ENCODE measurements at regions not wholly inside any gene's neighbourhood (a gene's known extent, or its start where the extent isn't known, plus 50 kb on each side); places are given as distances from the start of the nearest gene placed in this dataset.

DNA sequence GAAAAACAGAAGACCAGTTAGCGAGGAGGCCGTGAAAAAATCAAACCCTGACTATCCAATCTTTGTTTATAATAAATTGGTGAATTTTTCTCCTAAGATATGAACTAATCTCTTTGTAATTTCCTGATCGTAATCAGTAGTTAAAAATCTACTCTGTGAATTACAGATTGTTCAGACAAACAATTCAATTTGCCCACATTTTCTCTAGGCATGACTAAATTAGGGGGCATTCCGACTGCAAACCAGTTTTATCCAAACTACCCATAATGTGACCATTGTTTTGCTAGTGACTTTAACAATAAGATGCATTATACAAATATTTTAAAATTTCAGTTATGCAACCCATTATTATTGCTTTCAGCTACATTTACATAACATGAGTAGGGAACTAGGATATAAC, 546.9 kb upstream of the ADAMTS5 start:
- DNase-seq (ENCODE audit: low read depth, low spot score): peak; percentile 60

DNA sequence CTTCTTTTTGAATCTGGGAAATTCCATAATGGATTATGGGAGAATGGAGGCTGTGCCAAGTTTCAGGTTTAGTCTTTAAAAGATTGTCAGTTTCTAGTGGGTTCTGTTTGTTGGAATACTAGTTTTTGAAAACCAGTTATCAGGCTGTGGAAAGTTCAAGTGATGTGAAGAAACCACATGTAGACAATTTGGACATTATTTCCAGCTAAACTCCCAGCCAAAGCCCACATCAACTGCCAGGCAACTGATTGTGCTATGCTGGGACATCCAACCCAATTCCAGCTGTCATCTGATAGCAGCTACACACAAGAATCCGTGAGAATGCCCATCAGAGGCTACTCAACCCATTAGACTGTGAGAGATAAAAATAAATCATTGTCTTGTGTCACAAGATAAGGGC, 546.1 kb upstream of the ADAMTS5 start:
- in situ Hi-C loops (cut with HindIII; ENCODE audit: low pct_unique_long_range_greater_than_20kb, low sequenced_read_pairs): no loop called here
- peak; percentile 67 for DNase-seq (ENCODE audit: low read depth, low spot score)

More for the DNA sequence above, 546.9 kb upstream of the ADAMTS5 start:
- in situ Hi-C loops (cut with HindIII; ENCODE audit: low pct_unique_long_range_greater_than_20kb, low sequenced_read_pairs): no loop called here

DNA sequence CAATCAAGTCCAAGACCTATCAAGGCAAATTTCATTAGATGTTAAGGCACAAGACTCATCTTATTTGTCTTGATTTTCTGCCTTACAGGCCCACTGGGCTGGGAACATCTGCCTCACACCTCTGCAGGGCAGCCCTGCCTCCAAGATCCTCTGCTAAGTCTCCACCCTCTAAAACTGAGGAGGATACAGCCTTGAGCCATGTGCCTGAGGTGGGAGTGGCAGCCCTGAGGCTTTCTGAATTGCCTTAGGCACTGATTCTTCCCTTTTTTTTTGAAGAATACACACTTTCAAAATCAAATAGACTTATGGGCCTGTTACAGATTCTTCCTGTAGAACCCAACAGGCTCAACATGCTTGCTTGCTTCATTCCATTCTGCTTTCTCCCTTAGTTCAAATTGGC, 544.3 kb upstream of the ADAMTS5 start:
- in situ Hi-C loops (cut with HindIII; ENCODE audit: low pct_unique_long_range_greater_than_20kb, low sequenced_read_pairs): no loop called here
- no peak for DNase-seq (ENCODE audit: low read depth, low spot score)

DNA sequence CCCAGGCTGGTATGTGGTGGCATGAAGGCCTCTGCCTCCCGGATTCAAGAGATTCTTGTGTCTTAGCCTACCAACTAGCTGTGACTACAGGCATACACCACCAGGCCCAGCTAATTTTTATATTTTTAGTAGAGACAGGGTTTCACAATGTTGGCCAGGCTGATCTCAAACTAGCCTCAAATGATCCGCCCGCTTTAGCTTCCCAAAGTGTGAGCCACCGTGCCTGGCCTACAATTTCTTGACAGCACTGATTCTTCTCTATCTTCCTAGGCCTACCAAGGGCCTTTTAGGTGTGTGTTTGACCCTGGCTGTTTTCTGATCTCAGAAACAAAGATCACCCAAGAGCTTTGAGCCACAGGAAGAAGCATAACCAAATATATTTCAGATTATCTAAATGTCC, 540.8 kb upstream of the ADAMTS5 start:
- no peak for DNase-seq (ENCODE audit: low read depth, low spot score)
- in situ Hi-C loops (cut with HindIII; ENCODE audit: low pct_unique_long_range_greater_than_20kb, low sequenced_read_pairs): no loop called here

DNA sequence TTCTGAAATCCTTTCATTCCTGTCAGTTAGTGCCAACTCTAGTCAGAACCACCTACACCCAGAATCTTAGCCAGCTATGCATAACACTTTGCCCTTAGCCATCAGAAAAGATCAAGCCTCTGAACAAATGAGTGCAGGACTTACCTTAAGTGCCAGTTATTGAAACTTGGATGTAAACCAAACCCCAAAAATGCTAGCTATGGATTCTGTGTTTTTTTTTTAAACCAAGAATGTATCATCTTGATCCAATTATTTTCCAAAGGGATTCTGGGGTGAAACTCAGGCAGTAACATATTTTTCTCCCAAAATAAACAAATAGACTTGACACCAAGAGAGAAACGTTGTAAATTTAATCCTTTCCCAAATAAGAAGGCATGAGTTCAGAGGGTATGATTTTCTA, 538.6 kb upstream of the ADAMTS5 start:
- DNase-seq (ENCODE audit: low read depth, low spot score): no peak
- in situ Hi-C loops (cut with HindIII; ENCODE audit: low pct_unique_long_range_greater_than_20kb, low sequenced_read_pairs): no loop called here

DNA sequence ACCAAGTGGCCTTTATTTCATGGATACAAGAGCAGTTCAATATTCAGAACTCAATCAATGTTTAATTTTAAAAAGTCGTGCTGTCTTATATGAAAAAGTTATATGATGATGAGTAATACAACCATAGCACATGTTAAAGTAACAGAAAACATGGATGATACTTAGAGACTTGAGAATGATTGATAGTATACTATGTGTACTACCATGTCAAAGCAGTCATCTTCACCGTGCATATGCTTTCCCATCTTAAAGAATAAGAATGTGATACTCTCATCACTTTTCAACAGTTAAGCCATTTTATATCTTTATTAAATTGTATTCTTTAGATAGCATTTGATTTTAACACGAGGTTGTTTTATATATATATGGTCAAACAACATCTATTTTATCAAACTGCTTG, 535.9 kb upstream of the ADAMTS5 start:
- no peak for DNase-seq (ENCODE audit: low read depth, low spot score)

DNA sequence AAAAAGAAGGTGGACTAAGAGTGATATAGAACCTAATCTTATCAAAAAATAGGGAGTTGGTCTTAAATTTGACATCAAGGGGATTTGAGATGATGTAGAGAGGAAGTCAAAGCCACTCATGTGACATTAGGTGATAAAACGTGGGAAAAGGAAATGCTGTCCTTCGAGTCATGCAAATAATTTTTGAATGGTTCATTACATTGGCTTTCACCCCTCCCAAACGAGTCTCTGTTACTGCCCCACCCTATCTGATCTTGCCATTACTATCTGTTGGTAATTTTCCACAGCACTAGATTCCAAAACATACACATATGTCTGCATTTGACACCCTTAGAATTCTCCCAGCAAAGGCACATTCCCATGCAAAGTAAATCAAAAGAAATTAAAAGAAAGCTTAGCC, 531.1 kb upstream of the ADAMTS5 start:
- in situ Hi-C loops (cut with HindIII; ENCODE audit: low pct_unique_long_range_greater_than_20kb, low sequenced_read_pairs): no loop called here
- DNase-seq (ENCODE audit: low read depth, low spot score): no peak

More for the DNA sequence above, 535.9 kb upstream of the ADAMTS5 start:
- in situ Hi-C loops (cut with HindIII; ENCODE audit: low pct_unique_long_range_greater_than_20kb, low sequenced_read_pairs): no loop called here

DNA sequence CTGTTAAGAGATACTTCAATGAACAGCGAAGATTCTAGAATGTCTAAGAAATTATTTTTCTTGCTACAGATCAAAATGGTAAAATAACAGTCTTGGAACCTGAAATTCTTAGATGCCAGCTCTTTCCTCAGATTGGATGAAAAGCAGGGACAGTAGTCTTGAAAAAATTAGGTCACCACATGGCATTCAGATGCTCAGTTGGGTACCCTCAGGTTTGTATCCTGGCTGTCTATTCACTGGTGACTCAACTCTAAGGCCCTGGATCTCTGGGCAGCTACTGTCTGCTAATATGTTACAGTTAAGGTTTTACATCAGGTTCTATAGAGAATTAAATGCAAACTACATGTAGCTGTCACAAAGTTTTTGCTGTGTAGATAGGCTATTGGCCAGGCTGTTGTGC, 528.9 kb upstream of the ADAMTS5 start:
- in situ Hi-C loops (cut with HindIII; ENCODE audit: low pct_unique_long_range_greater_than_20kb, low sequenced_read_pairs): no loop called here
- no peak for DNase-seq (ENCODE audit: low read depth, low spot score)

DNA sequence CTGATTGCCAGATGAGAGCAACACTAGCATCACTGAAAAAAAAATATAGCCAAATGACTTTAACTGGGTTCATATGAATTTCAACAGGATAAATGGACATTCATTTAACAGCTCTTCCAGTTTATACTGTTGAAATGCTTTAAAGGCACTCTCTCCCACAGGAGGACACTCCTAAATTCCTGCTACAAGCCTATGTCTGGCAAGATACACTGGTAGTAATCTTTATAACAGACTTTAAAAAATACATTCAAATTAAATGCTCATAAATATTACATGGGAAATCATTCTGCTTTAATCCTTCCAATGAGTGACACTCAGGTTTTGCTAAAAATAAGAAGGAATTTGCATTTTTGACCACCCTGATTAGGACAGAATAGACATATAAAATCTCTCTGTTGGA, 526.7 kb upstream of the ADAMTS5 start:
- DNase-seq (ENCODE audit: low read depth, low spot score): no peak
- in situ Hi-C loops (cut with HindIII; ENCODE audit: low pct_unique_long_range_greater_than_20kb, low sequenced_read_pairs): no loop called here

DNA sequence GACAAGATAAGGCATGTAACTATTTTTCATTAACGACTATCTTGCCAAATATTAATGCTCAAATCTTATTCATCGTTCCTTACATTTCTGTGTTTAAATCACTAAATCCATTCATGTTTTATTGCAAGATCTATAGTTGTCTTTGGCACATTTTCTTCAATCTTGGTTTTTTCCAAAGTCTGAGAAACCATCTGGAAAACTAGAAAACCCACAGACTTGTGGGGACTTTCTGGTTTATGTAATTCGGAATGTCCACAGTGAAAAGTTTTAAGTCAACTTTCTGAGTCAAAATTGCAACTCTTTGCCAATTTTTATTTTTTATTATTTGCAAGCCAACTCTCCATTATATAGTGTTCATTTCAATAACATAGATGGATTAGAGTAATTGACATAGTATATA, 520.8 kb upstream of the ADAMTS5 start:
- no peak for DNase-seq (ENCODE audit: low read depth, low spot score)
- in situ Hi-C loops (cut with HindIII; ENCODE audit: low pct_unique_long_range_greater_than_20kb, low sequenced_read_pairs): no loop called here

DNA sequence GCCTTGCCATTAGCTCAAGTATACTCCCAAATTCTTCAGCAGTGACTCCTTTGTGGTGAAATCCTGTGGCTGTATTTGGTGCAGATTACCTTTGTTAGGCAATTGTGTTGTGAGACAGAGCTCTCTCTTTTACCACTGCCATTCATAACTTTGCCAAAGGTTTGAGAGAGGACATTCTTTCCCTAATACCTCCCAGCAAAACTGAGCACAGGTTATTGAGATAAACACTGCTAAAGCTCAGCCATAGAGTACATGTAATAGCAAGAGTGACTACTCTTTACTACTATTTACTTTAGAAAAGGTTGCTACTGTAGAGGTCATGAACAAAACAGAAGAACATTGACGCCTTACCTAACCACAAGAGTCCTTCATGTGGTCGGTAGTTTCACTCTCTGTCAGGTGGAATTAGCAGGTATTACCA, 514.0 kb upstream of the ADAMTS5 start:
- DNase-seq (ENCODE audit: low read depth, low spot score): no peak
- in situ Hi-C loops (cut with HindIII; ENCODE audit: low pct_unique_long_range_greater_than_20kb, low sequenced_read_pairs): no loop called here

DNA sequence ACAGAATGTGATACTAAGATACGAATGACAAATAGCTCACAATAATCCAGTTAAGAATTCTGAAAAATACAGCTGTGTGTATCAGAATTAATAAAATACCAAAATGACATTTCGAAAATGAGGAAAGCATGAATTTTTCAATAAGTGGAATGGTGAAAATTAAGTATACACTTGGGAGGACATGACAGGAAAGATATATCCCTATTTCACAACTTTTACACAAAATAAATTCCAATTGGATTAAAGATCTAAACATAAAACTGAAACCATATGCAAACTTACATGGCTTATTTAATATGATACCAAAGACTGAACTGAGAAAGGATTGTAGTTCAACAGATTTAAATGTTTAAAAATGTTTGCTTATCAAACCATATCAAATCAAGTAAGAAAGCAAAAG, 510.4 kb upstream of the ADAMTS5 start:
- no peak for DNase-seq (ENCODE audit: low read depth, low spot score)
- in situ Hi-C loops (cut with HindIII; ENCODE audit: low pct_unique_long_range_greater_than_20kb, low sequenced_read_pairs): no loop called here

DNA sequence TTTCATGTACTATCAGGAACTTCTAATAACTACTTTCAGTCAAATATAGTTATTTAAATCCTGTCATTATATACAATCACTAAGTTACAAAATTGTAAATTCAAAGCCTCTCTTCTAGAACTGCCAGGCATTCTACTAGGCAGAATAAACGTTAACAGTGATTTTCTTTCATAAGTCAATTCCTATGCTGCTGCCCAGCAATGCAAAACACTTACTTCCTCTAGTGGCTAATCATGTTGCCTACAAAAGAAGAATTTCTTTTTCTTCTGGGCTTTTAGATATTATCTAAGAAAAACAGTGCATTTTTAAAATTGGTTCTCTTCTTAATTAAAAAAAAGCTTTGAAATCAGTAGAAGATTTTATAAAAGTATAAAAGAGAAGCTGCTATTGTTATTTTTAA, 509.8 kb upstream of the ADAMTS5 start:
- peak; percentile 43 for DNase-seq (ENCODE audit: low read depth, low spot score)

DNA sequence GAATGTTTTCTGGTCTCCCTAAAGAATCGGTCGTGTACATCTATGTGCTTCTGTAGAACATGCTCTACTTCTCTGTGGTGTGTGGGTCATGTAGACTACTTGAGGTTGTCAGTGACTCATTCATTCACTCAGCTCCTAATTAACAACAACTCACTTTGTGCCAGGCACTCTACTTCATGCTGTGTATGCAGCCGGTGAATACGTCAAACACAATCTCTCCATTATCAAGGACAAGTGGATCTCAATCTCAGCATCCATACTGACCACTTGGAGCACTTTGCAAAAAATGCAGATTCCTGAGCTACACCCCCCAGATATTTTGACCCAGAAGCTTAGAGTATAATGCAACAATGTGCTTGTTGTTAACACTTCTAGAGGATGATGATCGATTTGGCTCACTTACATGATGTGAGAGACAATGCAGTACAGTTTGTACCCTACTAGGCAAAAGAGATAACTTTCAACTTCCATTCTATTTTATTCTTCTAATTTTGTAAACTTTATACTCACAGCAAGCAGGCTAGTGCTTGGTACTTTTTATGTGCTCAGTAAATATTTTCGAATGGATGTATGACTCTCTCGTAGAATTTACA, 508.6 kb upstream of the ADAMTS5 start:
- in situ Hi-C loops (cut with HindIII; ENCODE audit: low pct_unique_long_range_greater_than_20kb, low sequenced_read_pairs): no loop called here
- peak; percentile 29 for DNase-seq (ENCODE audit: low read depth, low spot score)

More for the DNA sequence above, 509.8 kb upstream of the ADAMTS5 start:
- in situ Hi-C loops (cut with HindIII; ENCODE audit: low pct_unique_long_range_greater_than_20kb, low sequenced_read_pairs): no loop called here

DNA sequence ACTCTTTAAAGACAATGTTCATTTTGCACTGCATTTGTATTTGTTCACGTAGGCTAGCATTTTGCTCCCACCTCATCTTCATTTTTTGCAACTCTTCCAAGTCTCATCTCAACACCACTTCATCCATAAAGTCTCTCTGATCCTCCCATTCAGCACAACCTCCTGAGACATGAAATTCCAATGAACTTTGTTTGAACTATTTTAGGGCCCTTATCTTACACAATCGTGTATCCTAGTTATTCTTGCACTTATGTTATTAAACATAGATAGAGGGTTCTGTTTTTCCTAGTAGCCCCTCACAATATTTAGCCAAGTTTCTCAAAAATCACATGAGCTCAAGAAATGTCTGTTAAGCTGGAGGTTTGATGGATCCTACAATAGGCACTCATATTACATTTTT, 500.5 kb upstream of the ADAMTS5 start:
- in situ Hi-C loops (cut with HindIII; ENCODE audit: low pct_unique_long_range_greater_than_20kb, low sequenced_read_pairs): no loop called here
- DNase-seq (ENCODE audit: low read depth, low spot score): no peak

DNA sequence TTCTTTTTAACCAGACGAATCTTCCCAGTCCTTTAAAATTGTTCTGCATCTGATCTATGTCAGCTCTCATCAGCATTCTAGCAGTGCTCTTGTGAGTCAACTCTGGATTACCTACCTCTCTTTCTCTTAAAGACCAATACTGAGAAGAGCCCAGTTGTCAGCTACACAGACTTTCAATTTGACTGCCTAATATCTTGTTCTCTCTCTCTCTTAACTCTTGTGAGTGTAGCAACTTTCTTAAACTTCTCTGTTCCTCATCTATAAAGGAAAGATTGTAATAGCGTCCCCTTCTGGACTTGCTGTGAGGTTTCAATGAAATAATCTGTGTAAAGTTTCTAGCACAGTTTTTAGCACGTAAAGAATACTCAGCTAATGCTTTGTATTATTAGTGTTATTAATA, 499.3 kb upstream of the ADAMTS5 start:
- DNase-seq (ENCODE audit: low read depth, low spot score): no peak
- in situ Hi-C loops (cut with HindIII; ENCODE audit: low pct_unique_long_range_greater_than_20kb, low sequenced_read_pairs): no loop called here

DNA sequence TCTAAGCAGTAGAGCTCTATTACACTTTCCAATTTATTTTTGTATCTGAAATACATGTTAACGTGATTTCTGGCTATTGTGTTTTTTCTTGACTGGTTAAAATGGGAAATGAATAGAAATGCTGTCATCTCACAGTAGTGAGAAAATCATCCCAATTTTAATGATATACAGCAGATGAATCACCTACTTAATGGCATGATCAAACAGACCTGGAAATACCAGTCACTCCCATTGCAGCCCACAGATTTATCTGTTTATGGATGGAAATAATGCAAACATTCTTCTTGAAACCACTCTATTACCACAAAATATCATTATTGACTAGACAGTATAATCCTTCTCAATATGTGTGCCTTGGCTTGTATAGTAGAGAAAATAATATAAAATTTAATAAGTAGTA, 497.8 kb upstream of the ADAMTS5 start:
- in situ Hi-C loops (cut with HindIII; ENCODE audit: low pct_unique_long_range_greater_than_20kb, low sequenced_read_pairs): no loop called here

DNA sequence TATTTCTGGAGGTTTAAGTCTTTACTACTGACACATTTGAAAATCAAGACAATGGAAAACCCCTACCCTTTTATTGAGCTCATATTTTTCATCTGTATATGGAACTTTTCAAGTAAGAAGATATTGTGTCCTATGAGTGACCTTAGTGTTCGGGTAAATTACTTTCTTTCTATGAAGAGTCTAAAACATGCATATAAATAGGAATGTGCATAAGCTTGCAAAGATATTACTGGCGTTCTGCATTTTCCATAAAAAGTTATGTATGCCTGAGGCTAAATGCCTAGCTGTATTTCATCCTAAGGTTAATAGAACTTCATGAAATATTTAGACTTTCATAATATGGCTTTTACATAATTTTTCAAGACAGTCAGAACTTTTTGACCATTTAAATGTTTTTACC, 495.8 kb upstream of the ADAMTS5 start:
- DNase-seq (ENCODE audit: low read depth, low spot score): no peak
- in situ Hi-C loops (cut with HindIII; ENCODE audit: low pct_unique_long_range_greater_than_20kb, low sequenced_read_pairs): no loop called here

More for the DNA sequence above, 497.8 kb upstream of the ADAMTS5 start:
- no peak for DNase-seq (ENCODE audit: low read depth, low spot score)

DNA sequence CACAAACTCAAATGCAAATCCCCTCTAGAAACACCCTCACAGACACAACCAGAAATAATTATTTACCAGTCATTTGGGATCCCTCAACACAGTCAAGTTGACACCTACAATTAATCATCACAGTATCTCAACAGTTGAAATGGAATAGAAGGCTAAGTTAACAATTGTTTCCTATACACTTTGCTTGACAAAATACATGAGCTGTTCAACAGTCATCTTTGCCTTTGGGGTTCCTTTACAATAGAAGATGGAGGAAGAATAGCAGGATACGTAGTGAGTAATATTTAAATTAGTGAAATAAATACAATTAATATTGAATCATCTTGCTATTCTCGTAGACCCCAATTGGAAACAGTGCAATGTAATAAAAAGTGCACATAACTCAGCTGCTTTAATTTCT, 487.3 kb upstream of the ADAMTS5 start:
- DNase-seq (ENCODE audit: low read depth, low spot score): no peak
- in situ Hi-C loops (cut with HindIII; ENCODE audit: low pct_unique_long_range_greater_than_20kb, low sequenced_read_pairs): no loop called here

DNA sequence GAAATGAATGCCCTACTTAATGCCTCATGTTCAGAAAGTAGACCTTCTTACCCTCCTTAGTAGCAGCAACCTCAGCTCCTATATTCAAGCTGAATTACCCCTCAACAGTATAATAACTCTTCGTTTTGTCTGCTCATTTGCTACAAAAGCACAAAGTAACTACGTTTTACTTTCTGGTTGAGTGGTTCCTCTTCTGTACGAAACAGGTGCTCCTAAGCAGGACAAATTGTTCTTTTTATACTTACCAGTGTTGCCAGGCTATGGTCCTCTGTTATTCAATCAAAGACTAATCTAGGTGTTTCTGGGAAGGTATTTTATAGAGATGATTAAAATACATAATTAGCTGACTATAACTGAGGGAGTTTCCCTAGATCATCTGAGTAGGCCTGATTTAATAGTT, 484.2 kb upstream of the ADAMTS5 start:
- in situ Hi-C loops (cut with HindIII; ENCODE audit: low pct_unique_long_range_greater_than_20kb, low sequenced_read_pairs): no loop called here
- DNase-seq (ENCODE audit: low read depth, low spot score): no peak

Measured in SK-MEL-5 (cell line).